LNCaP clone FGC (cell line): ENCODE measurements at regions not wholly inside any gene's neighbourhood (a gene's known extent, or its start where the extent isn't known, plus 50 kb on each side); places are given as distances from the start of the nearest gene placed in this dataset.

Experiments used
- DNase-seq: peaks from one replicate; pipeline ENCODE4 v3.0.0-alpha.2; 2011; ENCODE audit warnings: low read depth
- H3K4me3 ChIP-seq: 2 replicates; pipeline ENCODE4 v1.5.1; 2011; ENCODE audit warnings: mild to moderate bottlenecking, low read depth, low read length, control low read depth
- CTCF ChIP-seq: IDR thresholded peaks from 2 replicates; pipeline ENCODE4 v1.5.1; 2012; ENCODE audit warnings: mild to moderate bottlenecking; ENCODE audit not compliant: control insufficient read depth, insufficient read depth; ENCODE audit errors: extremely low read depth

DNA sequence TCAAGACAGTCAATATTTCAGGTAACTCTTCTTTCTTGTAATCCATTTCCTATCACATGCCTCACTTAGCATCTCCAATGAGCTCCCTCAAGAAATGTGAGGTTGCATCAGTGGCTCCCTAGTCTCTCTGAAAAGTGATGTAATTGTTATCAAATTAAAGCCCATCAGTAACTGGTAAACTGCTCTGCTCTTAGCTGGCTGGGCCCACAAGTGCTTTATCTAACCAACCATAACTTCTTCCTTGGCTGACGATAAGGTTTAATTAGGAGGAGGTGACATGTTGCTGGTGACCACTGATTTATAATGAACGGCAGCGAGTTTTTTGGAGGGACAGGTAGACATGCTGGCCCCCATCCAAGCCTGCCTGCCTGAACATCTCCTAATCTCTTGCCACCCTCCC is 79.6 kb downstream of the RTP4 start:
- DNase-seq, result no peak
- TF ChIP-seq CTCF, result no peak
- H3K4me3 ChIP-seq, result no peak overlapping the region

DNA sequence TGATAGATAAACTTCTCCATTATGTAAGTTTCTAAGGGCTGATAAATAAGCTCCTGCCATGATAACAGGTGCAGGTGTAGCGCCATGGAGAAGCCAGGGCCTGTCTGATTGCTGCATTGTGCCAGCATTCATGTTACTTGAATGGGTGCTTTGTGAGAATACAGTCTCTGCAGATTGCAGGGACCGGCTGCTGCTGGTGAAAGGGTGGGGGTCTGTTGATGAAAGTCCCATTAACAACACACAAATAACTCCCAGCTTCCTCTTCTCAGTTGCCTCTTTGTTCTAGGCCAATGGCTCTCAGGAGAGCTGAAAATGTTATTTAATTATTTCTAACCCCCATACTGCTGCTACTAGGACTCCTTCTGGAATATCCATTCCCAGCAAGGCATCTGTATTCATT is 77.2 kb downstream of the RTP4 start:
- no peak overlapping the region for H3K4me3 ChIP-seq
- no peak for TF ChIP-seq CTCF
- no peak for DNase-seq

DNA sequence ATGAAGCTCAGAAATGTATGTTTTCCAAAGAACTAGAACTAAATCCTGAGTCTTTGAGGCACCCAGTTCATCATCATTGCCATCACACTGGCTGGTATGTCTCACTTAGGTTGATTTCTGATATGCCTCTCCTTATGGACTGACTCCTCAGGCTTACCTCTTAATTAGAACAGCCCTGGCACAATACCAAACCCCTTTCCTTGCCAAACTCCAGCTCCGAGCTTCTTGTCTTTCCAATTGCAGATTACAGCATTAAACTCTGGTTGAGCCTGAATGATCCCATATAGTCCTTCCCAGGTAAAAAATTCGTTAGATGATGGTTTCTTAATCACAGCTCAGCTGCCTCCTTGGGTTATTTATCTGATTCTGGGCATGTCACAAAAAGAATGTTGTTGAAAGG is 66.3 kb downstream of the RTP4 start:
- TF ChIP-seq CTCF, result no peak
- no peak overlapping the region for H3K4me3 ChIP-seq
- peak; percentile 2 for DNase-seq

DNA sequence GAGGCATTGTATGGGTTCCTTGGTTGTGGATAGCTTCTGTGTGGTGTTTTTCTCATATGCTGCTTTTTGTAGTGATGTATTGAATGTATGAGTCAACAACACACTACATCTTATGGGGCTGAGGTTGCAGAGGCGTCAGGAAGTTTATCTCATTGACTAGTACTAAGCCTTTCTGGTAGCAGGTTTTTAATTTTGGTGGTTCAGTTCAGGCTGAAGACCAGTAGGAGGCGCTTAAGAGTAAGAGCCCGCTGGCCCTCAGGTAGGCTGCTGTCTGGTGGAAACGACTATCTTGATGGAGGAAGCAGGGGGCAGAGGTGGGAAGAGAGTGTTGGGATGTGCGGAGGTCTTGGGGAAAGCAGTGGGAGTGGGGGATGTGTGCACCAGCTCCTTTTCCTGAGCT is 62.4 kb downstream of the RTP4 start:
- no peak for DNase-seq
- no peak overlapping the region for H3K4me3 ChIP-seq
- peak; percentile 36 for TF ChIP-seq CTCF
